SK-N-DZ (cell line): ENCODE measurements at regions not wholly inside any gene's neighbourhood (a gene's known extent, or its start where the extent isn't known, plus 50 kb on each side); places are given as distances from the start of the nearest gene placed in this dataset.
"Not testable (repeated sequence)": the region's sequence is repeated elsewhere in the genome, so short reads cannot be mapped to it uniquely, and the experiment has no call there.

Source experiments
- DNase-seq: peaks from one replicate; pipeline ENCODE4 v3.0.0-alpha.2; 2015; ENCODE audit warnings: low spot score

- DNase-seq: no peak
Measured at GRCh38 chr6:140009286-140009685, 634.8 kb upstream of the CITED2 start.

- DNase-seq: no peak
Measured at GRCh38 chr6:140007525-140007924, 633.1 kb upstream of the CITED2 start.

DNA sequence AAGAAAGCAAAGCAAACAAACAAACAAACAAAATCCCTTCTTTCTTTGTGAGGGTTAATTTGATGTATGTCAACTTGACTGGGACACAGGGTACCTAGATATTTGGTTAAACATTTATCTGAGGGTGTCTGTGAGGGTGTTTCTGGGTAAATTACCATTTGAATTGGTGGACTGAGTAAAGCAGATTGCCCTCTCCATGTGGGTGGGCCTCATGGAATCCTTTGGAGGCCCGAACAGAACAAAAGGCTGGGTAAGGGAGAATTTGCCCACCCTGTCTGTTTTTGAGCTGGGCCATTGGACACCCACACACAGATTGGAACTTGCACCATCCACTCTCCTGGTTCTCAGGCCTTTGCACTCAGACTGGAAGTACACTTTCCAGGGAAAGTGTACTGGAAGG is 628.8 kb upstream of the CITED2 start:
- DNase-seq: no peak

- no peak for DNase-seq
Measured at GRCh38 chr6:140002396-140003022, 628.1 kb upstream of the CITED2 start.

DNA sequence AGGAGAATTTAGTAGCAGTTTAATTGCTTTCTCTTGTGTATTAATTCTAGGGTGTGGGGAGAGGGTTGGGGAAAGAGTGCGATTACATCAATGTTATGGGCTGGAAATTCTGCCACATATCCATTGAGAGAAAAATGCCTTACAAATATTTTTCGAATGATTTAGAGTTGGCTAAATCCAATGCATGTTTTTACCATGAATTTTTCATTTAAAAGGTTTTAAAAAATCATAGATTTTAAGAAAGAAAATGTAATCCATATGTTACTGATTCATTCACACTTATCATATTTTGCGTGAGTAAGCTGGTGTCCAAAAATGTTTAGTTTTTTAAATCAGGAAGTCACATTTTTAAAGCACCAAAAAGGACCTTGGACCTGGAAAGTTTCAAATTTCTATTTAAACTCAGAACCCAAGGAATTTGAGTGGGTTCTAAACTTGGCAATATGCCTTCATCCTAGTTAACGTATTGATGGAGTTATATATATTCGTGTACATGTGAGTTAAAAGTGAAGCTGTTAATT is 627.4 kb upstream of the CITED2 start:
- DNase-seq: no peak

- DNase-seq: no peak
Measured at GRCh38 chr6:140001005-140001404, 626.6 kb upstream of the CITED2 start.

DNA sequence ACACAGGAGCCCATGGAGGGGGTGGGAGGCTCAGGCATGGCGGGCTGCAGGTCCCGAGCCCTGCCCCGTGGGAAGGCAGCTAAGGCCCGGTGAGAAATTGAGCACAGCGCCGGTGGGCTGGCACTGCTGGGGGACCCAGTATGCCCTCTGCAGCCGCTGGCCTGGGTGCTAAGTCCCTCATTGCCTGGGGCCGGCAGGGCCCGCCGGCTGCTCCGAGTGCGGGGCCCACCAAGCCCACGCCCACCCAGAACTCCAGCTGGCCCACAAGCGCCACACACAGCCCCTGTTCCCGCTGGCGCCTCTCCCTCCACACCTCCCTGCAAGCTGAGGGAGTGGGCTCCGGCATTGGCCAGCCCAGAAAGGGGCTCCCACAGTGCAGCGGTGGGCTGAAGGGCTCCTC is 625.2 kb upstream of the CITED2 start:
- not testable (repeated sequence) for DNase-seq

DNA sequence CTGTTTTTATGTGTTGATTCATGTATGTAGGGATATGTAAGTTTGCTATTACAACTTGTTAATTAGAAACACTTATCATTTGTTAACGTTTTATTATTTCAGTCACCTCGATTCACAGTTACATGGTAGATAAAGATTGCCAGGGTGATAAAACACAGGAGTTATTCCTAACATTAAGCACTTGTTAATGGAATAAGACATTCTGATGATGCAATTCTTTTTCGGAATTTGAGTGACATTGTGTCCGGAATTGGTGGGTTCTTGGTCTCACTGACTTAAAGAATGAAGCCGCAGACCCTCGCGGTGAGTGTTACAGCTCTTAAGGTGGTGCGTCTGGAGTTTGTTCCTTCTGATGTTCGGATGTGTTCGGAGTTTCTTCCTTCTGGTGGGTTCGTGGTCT is 624.0 kb upstream of the CITED2 start:
- DNase-seq: not testable (repeated sequence)

- peak; percentile 10 for DNase-seq
Measured at GRCh38 chr6:139996253-139996834, 621.9 kb upstream of the CITED2 start.

- no peak for DNase-seq
Measured at GRCh38 chr6:139994998-139995397, 620.5 kb upstream of the CITED2 start.

DNA sequence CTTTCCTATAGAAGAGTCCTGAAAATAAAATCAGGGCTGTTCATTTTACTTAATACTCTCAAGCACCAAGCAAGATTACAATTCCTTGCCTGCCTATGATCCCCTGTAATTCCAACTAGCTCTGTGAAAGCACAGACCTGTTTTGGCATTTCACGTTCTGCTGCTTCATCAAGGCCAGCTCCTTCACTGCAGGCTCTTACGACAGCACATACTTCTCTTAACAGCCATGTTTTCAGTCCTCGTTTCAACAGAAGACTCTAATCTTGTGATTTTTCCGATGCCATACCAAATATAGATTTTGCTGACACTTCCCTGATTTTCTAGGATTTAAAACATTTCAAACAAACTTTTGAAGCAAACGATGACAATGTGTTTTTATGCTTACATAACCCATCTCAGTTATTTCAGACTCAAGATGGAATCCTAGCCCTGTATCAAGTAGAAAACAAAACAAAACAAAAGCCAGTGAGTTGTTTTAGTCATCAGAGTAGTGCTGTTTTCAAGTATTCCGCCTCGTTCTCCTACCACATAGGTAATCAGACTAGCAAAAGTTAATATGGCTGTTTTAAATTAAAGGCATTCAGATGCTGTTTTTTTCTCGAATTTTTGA is 616.5 kb upstream of the CITED2 start:
- no peak for DNase-seq

- no peak for DNase-seq
Measured at GRCh38 chr6:139990026-139990686, 615.7 kb upstream of the CITED2 start.

DNA sequence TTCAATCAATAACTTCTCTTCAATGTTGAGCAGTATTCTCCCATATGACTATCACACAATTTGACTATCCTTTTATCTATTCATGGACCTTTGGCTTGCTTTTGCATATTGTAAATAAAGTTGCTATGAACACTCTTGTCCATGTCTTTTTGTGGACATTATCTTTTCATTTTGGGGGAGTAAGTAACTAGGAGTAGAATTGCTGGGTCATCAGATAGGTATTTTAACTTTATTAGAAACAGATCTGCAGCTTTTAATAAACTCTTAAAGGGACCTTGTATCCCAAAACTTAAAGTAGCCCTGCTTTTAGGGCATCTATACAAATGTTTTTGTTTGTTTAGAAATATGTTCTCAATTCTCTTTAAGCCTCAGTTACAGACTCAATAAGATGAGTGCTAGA is 614.2 kb upstream of the CITED2 start:
- DNase-seq: no peak

DNA sequence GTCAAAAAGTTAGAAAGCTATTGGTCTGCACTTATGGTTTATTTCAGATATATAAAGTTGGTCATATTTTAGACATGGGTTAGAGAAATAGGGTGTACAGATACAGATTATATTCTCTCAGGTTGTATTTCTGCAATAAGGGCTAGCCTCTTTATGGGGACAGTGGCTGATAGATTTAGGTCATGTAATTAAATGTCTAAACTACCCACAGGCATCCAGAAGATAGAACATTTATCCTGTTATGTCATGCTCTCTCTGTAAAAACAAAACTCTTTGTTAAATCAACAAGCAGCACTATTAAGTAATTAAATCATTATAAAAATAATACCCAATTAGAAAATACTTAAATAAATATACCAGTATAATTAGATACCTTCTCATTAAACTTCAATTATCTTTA is 612.6 kb upstream of the CITED2 start:
- no peak for DNase-seq

GRCh38 chr6:139985236-139985815 is 610.9 kb upstream of the CITED2 start:
- DNase-seq: no peak

GRCh38 chr6:139984317-139984716 is 609.9 kb upstream of the CITED2 start:
- no peak for DNase-seq

- DNase-seq: no peak
Measured at GRCh38 chr6:139983555-139984276, 609.3 kb upstream of the CITED2 start.

GRCh38 chr6:139982652-139983295 is 608.3 kb upstream of the CITED2 start:
- DNase-seq: peak; percentile 25

GRCh38 chr6:139982195-139982594 is 607.7 kb upstream of the CITED2 start:
- no peak for DNase-seq

DNA sequence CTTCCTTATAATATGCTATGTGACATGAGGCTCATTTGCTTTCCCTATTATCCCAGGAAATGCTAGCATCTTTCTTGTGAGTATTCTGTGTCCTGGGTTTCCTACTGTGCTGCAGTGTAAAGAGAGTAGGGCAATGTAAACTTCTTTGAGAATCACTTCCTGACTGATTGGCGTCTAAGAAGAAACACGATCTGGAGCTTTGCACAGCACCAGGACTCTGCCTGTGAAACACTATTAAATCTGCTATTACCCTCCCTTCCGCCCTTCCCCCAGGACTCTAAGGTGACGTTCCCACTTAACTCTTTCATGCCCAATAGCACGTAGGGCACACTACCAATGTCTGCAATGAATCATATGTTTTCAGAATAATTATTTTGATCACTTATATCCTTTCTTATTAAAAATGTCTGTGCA is 607.3 kb upstream of the CITED2 start:
- DNase-seq: peak; percentile 75

- DNase-seq: no peak
Measured at GRCh38 chr6:139981066-139981624, 606.7 kb upstream of the CITED2 start.
